ENCODE measurements at regions not wholly inside any gene's neighbourhood (a gene's known extent, or its start where the extent isn't known, plus 50 kb on each side); places are given as distances from the start of the nearest gene placed in this dataset.

DNA sequence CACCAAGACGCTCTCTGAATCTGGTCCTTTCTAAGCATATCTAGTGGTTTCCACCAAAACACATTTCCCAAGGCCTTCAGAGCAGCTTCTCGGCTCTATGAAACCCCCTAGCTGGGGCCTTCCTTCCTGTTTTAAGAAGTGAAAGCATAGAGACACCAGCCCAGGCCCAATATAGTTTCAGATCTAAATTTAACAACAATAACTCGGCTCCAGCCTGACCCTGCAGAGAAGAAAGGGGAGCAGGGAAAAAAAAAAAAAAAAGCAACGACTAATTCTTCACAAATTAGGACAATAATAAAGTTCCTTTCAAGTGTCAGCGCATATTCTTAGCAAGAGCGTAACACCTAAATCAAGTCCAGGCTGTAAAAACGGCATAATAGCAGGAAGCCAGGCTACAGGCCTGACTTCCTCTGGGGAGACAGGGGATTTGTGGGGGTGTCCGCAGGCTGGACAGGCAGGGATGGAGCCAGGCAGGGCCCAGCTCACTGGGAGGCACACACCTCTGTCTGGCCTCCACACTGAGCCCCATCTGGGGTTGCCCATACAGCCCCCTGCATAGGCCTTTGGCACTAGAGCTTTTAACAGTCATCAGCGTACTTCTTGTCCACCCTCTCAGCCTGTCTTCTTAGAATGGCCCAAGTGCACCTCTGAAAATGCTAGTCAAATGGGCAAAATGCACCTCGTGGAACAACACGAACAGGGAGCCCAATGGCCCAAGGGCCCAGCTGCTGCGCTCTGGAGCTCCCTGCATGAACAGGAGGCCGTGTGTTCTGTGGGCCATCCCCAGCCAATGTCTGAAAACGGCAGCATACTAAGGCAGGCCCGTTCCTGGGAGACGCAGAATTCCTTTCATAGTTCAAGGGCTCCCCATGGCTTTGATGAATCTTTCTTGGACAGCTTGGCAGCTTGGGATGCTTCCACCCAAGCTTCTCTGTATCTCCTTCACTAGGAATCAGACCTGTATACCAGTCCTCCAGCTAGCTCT lies 772.9 kb downstream of the MED13L start (continued):
- TF ChIP-seq CEBPB (IDR thresholded peaks at IDR 0.05; ENCODE audit: low read depth) (no peak), FOSL1 (IDR thresholded peaks at IDR 0.05; ENCODE audit: low read depth) (no peak), RAD21 (IDR thresholded peaks at IDR 0.05; ENCODE audit: low read depth) (no peak)
- TF ChIP-seq, protein P1, sequence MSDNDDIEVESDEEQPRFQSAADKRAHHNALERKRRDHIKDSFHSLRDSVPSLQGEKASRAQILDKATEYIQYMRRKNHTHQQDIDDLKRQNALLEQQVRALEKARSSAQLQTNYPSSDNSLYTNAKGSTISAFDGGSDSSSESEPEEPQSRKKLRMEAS (IDR thresholded peaks at IDR 0.05): no peak

DNA sequence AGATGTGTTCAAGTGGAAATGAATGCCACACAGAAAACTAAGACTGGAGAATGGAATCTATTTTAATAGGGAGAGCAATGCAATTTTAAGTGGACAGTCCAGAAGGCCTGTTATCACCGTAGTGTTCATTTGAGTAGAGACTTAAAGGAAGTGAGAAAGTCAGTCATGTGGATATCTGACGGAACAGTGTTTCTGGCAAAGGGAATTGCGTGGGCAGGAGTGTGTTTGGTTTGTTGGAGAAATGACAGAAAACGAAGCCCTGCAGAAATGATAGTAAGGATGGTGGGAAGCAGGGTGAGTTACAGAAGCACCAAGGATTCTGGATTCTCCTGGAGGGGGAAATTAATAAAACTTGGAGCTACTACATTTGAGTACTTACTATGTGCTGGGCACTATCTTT lies 776.6 kb downstream of the MED13L start:
- Histone ChIP-seq H3K9me2 (ENCODE audit: insufficient read depth) (no peaks in the 10 kb centered on the region), H3K79me2 (ENCODE audit: insufficient read depth, low read length) (no peaks in the 10 kb centered on the region), H3K27me3 (ENCODE audit: insufficient read depth, low read length) (no peaks in the 10 kb centered on the region), H3K4me2 (ENCODE audit: low read length) (no peak overlapping the region), H3K4me3 (replicated peaks in 1 of 2; ENCODE audit: low read depth in 1 of 2, low read length in 2 of 2) (no peak overlapping the region), H3K9ac (ENCODE audit: low read length) (no peak overlapping the region), H3K36me3 (ENCODE audit: control insufficient read depth in 1 of 2, insufficient read depth in 2 of 2, low read length in 2 of 2) (no peaks in the 10 kb centered on the region), H3K4me1 (ENCODE audit: control insufficient read depth in 1 of 2, insufficient read depth in 2 of 2, low read length in 2 of 2) (no peaks in the 10 kb centered on the region), H3K27ac (ENCODE audit: low read depth, low read length) (no peak overlapping the region), H2AFZ (ENCODE audit: low read depth, low read length, poor library complexity, severe bottlenecking) (no peak overlapping the region), H4K20me1 (ENCODE audit: insufficient read depth) (no peaks in the 10 kb centered on the region), H3K9me3 (ENCODE audit: control insufficient read depth in 1 of 2, insufficient read depth in 1 of 2, low read depth in 1 of 2, low read length in 2 of 2) (no peaks in the 10 kb centered on the region)
- BruUV-seq (replicated peaks): no TSS peak
- TF ChIP-seq SRF (IDR thresholded peaks at IDR 0.05; ENCODE audit: low read depth) (no peak), JUND (IDR thresholded peaks at IDR 0.05) (no peak), SP1 (IDR thresholded peaks at IDR 0.05; ENCODE audit: low read depth) (no peak), SIN3A (IDR thresholded peaks at IDR 0.05; ENCODE audit: low read depth) (no peak), RAD21 (IDR thresholded peaks at IDR 0.05; ENCODE audit: low read depth) (no peak), CBX3 (IDR thresholded peaks at IDR 0.05; ENCODE audit: low read depth) (no peak), FOSL1 (IDR thresholded peaks at IDR 0.05; ENCODE audit: low read depth) (no peak), CEBPB (IDR thresholded peaks at IDR 0.05; ENCODE audit: low read depth) (no peak), TCF7L2 (IDR thresholded peaks at IDR 0.05; ENCODE audit: borderline replicate concordance, extremely low read depth, insufficient read depth, insufficient read length) (no peak), EZH2phosphoT487 (IDR thresholded peaks at IDR 0.05; ENCODE audit: borderline replicate concordance) (no peak), CTCF (IDR thresholded peaks at IDR 0.05 in 2 of 3, conservative IDR thresholded peaks at IDR 0.05 in 1 of 3; ENCODE audit: borderline replicate concordance in 1 of 3, insufficient read depth in 1 of 3, low read depth in 2 of 3, low read length in 2 of 3) (no peak), EZH2 (IDR thresholded peaks at IDR 0.05) (no peak), ZNF274 (IDR thresholded peaks at IDR 0.05; ENCODE audit: low read depth, low read length) (no peak)
- TF ChIP-seq, protein P1 (IDR thresholded peaks at IDR 0.05): no peak
- DNase-seq (ENCODE audit: low read depth, low spot score) (no peak), ATAC-seq (no peak)
- intact Hi-C loops (cut with micrococcal nuclease): no loop called here
- RAD21 ChIA-PET (ENCODE audit: low non-redundant PET in 1 of 2, low total read pairs in 2 of 2, uncharacterized antibody in 2 of 2, unreplicated experiment in 2 of 2): no interaction called here
- CTCF ChIA-PET: no interaction called here
- POLR2A ChIA-PET: interaction anchor here (0.5 kb wide), 1 partner anchor 785 kb away, joined by 3 read pairs; no protein-coding TSS in a partner anchor

All from HCT116 (cell line).